Mucosa of gallbladder (tissue), 1 donor: ENCODE measurements at regions not wholly inside any gene's neighbourhood (a gene's known extent, or its start where the extent isn't known, plus 50 kb on each side); places are given as distances from the start of the nearest gene placed in this dataset.
"Not testable (repeated sequence)": the region's sequence is repeated elsewhere in the genome, so short reads cannot be mapped to it uniquely, and the experiment has no call there.

ENCODE experiments used
- DNase-seq: peaks from one replicate; pipeline ENCODE4 v3.0.0-alpha.2; 2020; ENCODE audit warnings: low spot score
- donor health status: DM: no; HTN: no; CAD: no.

GRCh38 chr7:119578116-119578515, 694.9 kb upstream of the KCND2 start:
- DNase-seq = no peak

DNA sequence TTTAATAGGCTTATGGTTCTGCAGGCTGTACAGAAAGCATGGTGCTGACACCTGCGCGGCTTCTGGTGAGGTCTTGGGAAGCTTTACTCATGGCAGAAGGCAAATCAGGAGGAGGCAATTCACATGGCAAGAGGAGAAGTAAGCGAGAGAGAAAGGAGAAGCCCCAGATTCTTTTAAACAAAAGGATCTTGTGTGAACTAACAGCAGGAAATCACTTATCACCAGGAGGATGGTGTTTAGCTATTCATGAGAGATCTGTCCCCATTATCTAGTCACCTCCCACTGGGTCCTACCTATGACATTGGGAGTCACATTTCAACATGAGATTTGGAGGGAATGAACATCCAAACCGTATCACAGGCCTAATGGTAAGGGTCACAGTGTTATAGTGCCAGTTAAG, 678.0 kb upstream of the KCND2 start:
- DNase-seq = no peak

- DNase-seq = no peak
Observed at GRCh38 chr7:119596651-119597050, 676.3 kb upstream of the KCND2 start.

DNA sequence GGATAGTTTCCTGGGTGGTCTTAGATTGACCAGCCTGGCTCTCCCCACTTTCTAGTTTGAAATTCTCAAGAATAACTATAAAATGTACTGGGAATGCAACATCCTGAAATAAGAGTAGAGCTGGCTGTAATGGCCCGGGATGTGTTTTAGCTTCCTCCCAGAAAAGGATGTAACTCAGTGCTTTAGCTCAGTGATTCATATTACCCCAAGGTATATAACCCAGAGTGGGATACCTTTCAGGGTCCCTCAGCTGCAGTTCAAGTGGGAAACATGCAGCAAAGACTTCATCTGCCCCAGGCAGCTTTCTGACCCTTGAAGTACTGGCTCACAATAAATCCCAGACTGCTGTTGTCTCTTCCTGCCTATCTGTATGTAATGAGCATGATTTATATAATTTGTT, 666.7 kb upstream of the KCND2 start:
- DNase-seq = no peak

DNA sequence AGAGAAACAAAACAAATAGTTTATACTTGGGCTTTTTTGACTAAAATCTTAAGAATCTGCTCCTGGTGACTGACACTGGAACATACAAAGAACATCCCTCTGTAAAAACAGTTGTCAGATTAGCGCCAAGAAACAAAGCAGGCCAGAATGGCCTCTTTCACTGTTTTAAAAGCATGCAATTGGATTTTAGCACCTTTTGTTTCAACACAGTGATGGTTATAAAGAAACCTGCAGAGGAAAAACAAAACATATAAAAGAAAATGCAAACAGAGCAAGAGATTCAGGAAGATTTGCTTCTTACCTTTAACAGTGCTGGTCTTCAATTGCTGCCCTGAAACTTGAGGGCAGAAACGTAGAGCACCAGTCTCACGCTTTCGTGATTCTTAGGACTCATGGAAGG, 652.2 kb upstream of the KCND2 start:
- no peak for DNase-seq

GRCh38 chr7:119623427-119623826, 649.5 kb upstream of the KCND2 start:
- DNase-seq = no peak

GRCh38 chr7:119630406-119630969, 642.5 kb upstream of the KCND2 start:
- no peak for DNase-seq

DNA sequence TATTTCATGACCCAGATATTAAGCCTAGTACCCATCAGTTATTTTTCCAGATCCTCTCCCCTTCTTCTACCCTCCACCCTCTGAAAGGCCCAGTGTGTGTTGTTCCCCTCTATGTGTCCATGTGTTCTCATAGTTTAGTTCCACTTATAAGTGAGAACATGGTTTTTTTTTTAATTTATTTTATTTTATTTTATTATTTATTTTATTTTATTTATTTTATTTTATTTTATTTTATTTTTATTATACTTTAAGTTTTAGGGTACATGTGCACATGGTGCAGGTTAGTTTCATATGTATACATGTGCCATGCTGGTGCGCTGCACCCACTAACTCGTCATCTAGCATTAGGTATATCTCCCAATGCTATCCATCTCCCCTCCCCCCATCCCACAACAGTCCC, 639.2 kb upstream of the KCND2 start:
- not testable (repeated sequence) for DNase-seq

- DNase-seq = no peak
Observed at GRCh38 chr7:119640326-119640725, 632.6 kb upstream of the KCND2 start.

GRCh38 chr7:119640861-119641260, 632.1 kb upstream of the KCND2 start:
- DNase-seq = no peak

- no peak for DNase-seq
Observed at GRCh38 chr7:119643558-119643957, 629.4 kb upstream of the KCND2 start.

DNA sequence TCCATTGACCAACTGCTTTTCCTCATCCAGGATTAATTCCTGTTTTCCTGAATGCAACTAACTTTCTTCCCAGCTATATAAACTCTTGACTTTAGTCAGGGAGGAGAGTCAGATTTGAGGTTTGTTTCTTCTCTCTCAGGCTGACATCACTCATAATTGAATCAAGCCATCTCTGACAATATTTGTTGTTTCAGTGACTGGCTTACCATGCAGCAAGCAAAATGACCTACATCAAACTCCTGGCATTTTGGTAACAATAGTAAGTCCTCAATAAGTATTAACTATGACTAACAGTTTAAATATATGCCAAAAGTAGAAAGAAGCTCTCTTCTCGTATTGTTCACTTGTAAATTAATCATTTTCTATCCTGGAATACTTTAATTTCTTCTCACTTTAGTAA, 625.7 kb upstream of the KCND2 start:
- no peak for DNase-seq

- DNase-seq = not testable (repeated sequence)
Observed at GRCh38 chr7:119648752-119649151, 624.2 kb upstream of the KCND2 start.

DNA sequence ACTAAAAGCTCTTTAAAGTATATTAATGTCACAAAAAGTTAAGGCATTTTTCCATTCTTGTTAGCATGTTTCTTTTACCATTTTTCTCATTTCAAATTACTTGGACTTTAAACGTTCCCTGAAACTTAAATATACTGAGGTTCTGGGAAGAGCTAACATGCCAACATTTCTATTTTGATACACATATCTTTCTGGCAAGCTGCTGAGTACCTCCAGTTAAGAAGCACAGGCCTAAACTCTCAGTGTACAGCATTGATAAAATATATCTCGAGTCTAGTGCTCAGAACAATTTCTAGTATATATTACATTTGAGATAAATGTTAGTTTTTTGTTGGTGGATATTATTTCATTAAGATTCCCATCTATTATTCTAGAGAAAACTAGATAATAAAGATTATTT, 612.9 kb upstream of the KCND2 start:
- DNase-seq = no peak

DNA sequence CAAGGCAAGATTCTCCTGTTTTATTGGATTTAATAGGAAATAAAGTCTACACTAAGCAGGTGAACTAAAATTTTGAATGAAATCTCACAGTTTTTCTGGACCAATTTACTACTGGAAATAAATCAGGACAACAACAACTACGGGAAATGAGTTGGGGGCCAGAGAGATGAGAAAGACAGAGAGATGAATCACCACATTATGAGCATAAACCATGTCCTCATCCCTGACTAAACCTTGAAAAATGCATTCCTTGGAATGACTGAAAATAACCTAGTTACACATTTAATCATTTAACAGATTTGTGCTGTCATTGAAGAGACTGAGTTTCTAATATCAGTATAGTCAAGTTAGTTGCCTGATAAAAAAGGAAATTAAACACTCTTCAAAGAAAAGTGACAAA, 608.4 kb upstream of the KCND2 start:
- DNase-seq = no peak

GRCh38 chr7:119665796-119666195, 607.2 kb upstream of the KCND2 start:
- DNase-seq = no peak

GRCh38 chr7:119681336-119681735, 591.6 kb upstream of the KCND2 start:
- DNase-seq = no peak

- DNase-seq = no peak
Observed at GRCh38 chr7:119684763-119685162, 588.2 kb upstream of the KCND2 start.

GRCh38 chr7:119685906-119686305, 587.1 kb upstream of the KCND2 start:
- no peak for DNase-seq

- DNase-seq = no peak
Observed at GRCh38 chr7:119688831-119689230, 584.1 kb upstream of the KCND2 start.

DNA sequence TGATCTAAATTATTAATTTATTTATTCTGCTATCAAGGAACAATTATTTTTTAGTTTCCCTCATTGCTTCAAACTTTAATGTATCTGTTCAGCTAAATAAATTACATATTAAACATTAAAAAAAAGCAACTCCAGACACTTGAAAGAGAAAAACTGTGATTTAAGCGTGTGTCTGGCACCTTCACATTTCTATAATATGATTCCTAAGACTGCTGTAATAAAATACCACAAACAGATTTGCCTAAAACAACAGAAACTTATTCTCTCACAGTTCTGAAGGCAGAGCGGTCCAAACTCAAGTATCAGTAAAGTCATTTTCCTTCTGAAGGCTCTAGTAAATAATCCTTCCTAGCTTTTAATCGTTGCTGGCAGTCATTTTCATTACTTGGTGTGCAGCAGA, 580.4 kb upstream of the KCND2 start:
- DNase-seq = no peak

DNA sequence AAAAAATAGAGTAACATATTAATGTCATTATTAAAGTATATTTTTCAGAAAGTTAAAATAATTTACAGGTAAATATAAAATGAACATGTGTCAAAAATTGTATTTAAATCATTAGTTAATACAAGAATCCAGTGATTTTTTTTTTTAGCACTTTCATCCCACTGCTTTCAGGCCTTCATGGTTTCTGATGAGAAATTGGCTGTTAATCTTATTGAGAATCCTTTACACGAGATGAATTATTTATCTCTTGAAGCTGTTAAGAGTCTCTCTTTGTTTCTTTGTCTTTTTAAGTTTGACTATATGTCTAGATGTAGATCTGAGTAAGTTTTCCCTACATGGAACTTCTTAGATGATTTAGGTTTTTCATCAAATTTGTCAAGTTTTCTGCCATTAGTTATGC, 578.5 kb upstream of the KCND2 start:
- DNase-seq = no peak

DNA sequence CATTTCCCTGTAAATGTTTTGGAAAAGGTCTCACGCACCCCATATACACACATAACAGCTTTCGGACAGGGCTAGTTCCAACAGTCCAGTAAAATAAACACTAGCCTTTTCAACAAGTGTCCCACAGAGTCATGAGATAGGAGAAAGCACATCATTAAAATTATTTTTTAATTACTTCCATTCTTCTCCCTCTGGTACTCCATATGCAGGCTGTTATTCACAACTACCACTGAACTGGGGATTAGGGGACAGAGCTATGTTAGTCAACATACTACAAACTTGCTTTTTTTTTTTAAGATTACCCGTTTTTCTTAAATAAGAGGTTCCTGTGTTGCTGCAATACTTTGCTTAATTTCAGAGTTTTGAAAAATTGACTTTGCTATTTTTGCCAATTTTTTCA, 576.6 kb upstream of the KCND2 start:
- no peak for DNase-seq

GRCh38 chr7:119703895-119704294, 569.1 kb upstream of the KCND2 start:
- no peak for DNase-seq

- DNase-seq = no peak
Observed at GRCh38 chr7:119706608-119707007, 566.4 kb upstream of the KCND2 start.
